Endothelial cell of umbilical vein (primary cell): ENCODE measurements at regions not wholly inside any gene's neighbourhood (a gene's known extent, or its start where the extent isn't known, plus 50 kb on each side); places are given as distances from the start of the nearest gene placed in this dataset.

Experiments
- BruUV-seq: library from RNA; stranded (reverse); fragments of 400-500 nt; replicated peaks from 2 replicates; lab custom pipeline; 2021; lab: Mats Ljungman, UMichigan
- CTCF ChIA-PET: fragments of 300-600, 350-600 bp; sonication (Branson Sonifier 250); formaldehyde crosslinking; loops from one replicate; lab custom pipeline; 2021; ENCODE audit warnings: antibody characterized with exemption, inconsistent platforms; lab: Charles Lee
- POLR2A ChIA-PET: fragments of 300-600, 350-600 bp; sonication (Branson Sonifier 250); formaldehyde crosslinking; loops from one replicate; lab custom pipeline; 2021; ENCODE audit warnings: antibody characterized with exemption, inconsistent platforms; lab: Charles Lee
- DNase-seq: peaks from one replicate; pipeline ENCODE4 v3.0.0-alpha.2; 2011; ENCODE audit warnings: low read depth, low spot score
- FAIRE-seq: peaks from 2 replicates; lab custom pipeline; 2011; peaks lifted over from hg19 to GRCh38; lab: Jason Lieb, UNC
- H2AFZ ChIP-seq: 2 replicates; pipeline ENCODE4 v1.6.0; 2012; ENCODE audit warnings: low read depth, low read length, control low read depth, inconsistent platforms
- H3K27ac ChIP-seq: 2 replicates; pipeline ENCODE4 v1.5.1; 2011; ENCODE audit warnings: low read depth, mild to moderate bottlenecking, control low read depth, low read length, moderate library complexity; ENCODE audit not compliant: insufficient read depth
- H3K27me3 ChIP-seq, 2 experiments: 2 replicates each; pipeline versions ENCODE4 v1.6.0 to v1.6.1; 2011; ENCODE audit warnings: low read length in 2 of 2, mixed read lengths in 1 of 2; ENCODE audit not compliant: control insufficient read depth in 2 of 2, insufficient read depth in 2 of 2
- H3K36me3 ChIP-seq, 2 experiments: 2 replicates in 1 of 2; 3 replicates in 1 of 2; pipeline ENCODE4 v1.5.1; 2011; ENCODE audit warnings: low read length in 2 of 2, mild to moderate bottlenecking in 1 of 2, moderate library complexity in 1 of 2; ENCODE audit not compliant: control insufficient read depth in 2 of 2, insufficient read depth in 2 of 2; ENCODE audit errors: extremely low read depth in 1 of 2
- H3K4me1 ChIP-seq: 3 replicates; pipeline ENCODE4 v1.5.1; 2011; ENCODE audit warnings: mild to moderate bottlenecking, low read length; ENCODE audit not compliant: control insufficient read depth, insufficient read depth; ENCODE audit errors: extremely low read depth
- H3K4me2 ChIP-seq: 2 replicates; pipeline ENCODE4 v1.6.1; 2011; ENCODE audit warnings: low read length, control low read depth, mixed read lengths; ENCODE audit not compliant: insufficient read depth
- H3K4me3 ChIP-seq, 3 experiments: fragments of 200-600 bp in 1 of 3; sonication (generic), shearing (Covaris generic) in 1 of 3; replicated peaks in 1 of 3; 2 replicates each; pipeline ENCODE4 v1.5.1; 2011 to 2016; ENCODE audit warnings: control low read depth in 3 of 3, low read length in 3 of 3, mild to moderate bottlenecking in 2 of 3, inconsistent platforms in 1 of 3, low read depth in 1 of 3, moderate library complexity in 1 of 3; ENCODE audit not compliant: insufficient read depth in 1 of 3
- H3K79me2 ChIP-seq: 2 replicates; pipeline ENCODE4 v1.6.0; 2012; ENCODE audit warnings: low read length, inconsistent platforms; ENCODE audit not compliant: control insufficient read depth, insufficient read depth
- H3K9ac ChIP-seq: replicated peaks from 2 replicates; pipeline ENCODE3; 2011; ENCODE audit warnings: low read length, control low read depth; ENCODE audit not compliant: insufficient read depth; ENCODE audit errors: extremely low read depth
- H3K9me1 ChIP-seq: replicated peaks from 3 replicates; pipeline ENCODE4 v1.6.0; 2011; ENCODE audit warnings: mild to moderate bottlenecking, low read length; ENCODE audit not compliant: control insufficient read depth, insufficient read depth; ENCODE audit errors: extremely low read depth
- H3K9me3 ChIP-seq: replicated peaks from 2 replicates; pipeline ENCODE4 v1.5.1; 2012; ENCODE audit warnings: low read length, inconsistent platforms; ENCODE audit not compliant: control insufficient read depth, insufficient read depth
- H4K20me1 ChIP-seq: replicated peaks from 2 replicates; pipeline ENCODE3; 2011; ENCODE audit warnings: mild to moderate bottlenecking, low read length; ENCODE audit not compliant: control insufficient read depth, insufficient read depth; ENCODE audit errors: extremely low read depth
- EZH2 ChIP-seq: IDR thresholded peaks from 2 replicates; pipeline ENCODE4 v1.6.1; 2012; ENCODE audit warnings: borderline replicate concordance, low read depth, mild to moderate bottlenecking, moderate library complexity, low read length, inconsistent platforms; ENCODE audit not compliant: severe bottlenecking
- GATA2 ChIP-seq: IDR thresholded peaks from 2 replicates; pipeline ENCODE4 v1.7.0; 2011; ENCODE audit warnings: low read depth, mild to moderate bottlenecking, moderate library complexity, mixed read lengths, low read length; ENCODE audit not compliant: insufficient read length, insufficient read depth
- MYC ChIP-seq: IDR thresholded peaks from one replicate; pipeline ENCODE4 v1.6.1; 2011; ENCODE audit warnings: mild to moderate bottlenecking, low read depth, low read length
- POLR2A ChIP-seq: IDR thresholded peaks from 2 replicates; pipeline ENCODE4 v1.6.1; 2012; ENCODE audit warnings: low read depth, mild to moderate bottlenecking, control low read depth, low read length
- POLR2AphosphoS5 ChIP-seq: IDR thresholded peaks from 2 replicates; pipeline ENCODE4 v1.6.1; 2012; ENCODE audit warnings: low read depth, mild to moderate bottlenecking, control low read depth, low read length, moderate library complexity; ENCODE audit not compliant: insufficient read depth
- dilution Hi-C: fragments of 300-500 bp; cut with MboI; formaldehyde crosslinking; loops from one replicate; pipeline ENCODE4 v1.15.0; 2019; ENCODE audit warnings: low sequenced_read_pairs; ENCODE audit not compliant: extremely low pct_ligation_motif_present
- intact Hi-C: fragments of 100-400 bp; cut with micrococcal nuclease; formaldehyde crosslinking; loops from one replicate; pipeline ENCODE4 v1.10.0; 2022
- TF ChIP-seq, protein P1 (sequence below): IDR thresholded peaks from 2 replicates; pipeline ENCODE4 v1.6.1; 2011; ENCODE audit not compliant: insufficient read depth, insufficient read length

DNA sequence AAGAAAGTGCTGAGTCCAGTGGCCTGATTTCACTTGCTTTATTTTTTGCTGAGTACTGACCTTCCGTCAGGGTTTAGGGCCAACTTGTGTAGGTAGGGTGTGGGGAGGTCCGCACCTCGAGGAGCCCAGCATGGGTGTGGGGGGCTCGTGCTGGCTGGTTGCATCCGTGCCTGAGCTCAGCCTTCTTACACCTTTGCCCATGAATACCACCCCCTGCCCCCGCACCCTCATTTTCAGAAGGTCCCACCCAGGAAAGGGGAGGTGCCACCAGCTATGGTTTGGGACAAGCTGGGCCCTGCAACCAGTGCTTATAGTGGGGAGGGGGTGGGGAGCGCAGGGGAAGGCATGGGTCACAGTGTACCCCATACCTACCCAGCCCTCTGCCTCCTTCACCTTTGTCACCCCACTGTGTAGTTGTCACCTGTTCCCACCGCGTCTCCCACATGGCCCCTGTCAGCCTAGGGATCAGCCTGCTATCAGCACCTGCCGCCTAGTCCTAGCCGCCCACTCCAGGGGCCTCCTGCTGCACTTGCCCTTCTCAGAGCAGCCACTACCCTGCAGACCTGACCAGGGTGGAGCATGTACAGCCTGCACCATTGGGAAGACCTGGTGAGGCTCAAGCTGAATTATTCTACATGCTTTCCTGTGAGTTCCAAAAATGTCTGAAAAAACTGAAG, 146.2 kb upstream of the RET start:
- Histone ChIP-seq H3K9ac (no peak overlapping the region), H3K4me1 (no peaks in the 10 kb centered on the region), H4K20me1 (no peaks in the 10 kb centered on the region), H3K4me3 (no peak overlapping the region), H3K36me3 (no peaks in the 10 kb centered on the region), H2AFZ (no peak overlapping the region), H3K9me3 (no peaks in the 10 kb centered on the region), H3K79me2 (no peaks in the 10 kb centered on the region), H3K4me2 (no peak overlapping the region), H3K9me1 (no peaks in the 10 kb centered on the region), H3K27me3 (peaks cover 6 to 9% of the 10 kb centered on the region in 2 experiments), H3K27ac (no peak overlapping the region)
- intact Hi-C loops: no loop called here
- POLR2A ChIA-PET: no interaction called here
- no peak for FAIRE-seq
- TF ChIP-seq, protein P1, sequence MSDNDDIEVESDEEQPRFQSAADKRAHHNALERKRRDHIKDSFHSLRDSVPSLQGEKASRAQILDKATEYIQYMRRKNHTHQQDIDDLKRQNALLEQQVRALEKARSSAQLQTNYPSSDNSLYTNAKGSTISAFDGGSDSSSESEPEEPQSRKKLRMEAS: no peak
- TF ChIP-seq POLR2AphosphoS5: no peak
- TF ChIP-seq POLR2A: no peak
- no peak for TF ChIP-seq MYC
- CTCF ChIA-PET: no interaction called here
- DNase-seq: no peak
- BruUV-seq: no TSS peak
- dilution Hi-C loops: no loop called here

DNA sequence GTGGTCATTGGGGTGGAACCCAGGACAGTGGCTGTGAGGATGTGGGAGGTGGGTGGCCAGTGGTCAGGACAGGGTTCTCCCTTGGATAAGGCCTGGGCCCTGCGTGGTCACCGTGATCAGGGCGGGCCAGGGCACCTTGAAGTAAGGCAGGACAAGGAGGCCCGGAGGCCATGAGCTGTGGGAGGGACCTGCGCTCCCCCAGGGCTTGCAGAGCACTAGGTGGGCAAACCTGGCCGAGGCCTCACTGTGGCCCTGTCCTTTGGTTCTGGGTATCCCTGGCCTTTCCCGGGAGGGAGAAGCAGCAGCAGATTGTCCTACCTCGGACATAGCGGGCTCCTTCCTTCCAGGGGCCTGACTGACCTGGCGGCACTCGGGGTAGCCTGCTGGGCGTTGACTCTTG, 144.8 kb upstream of the RET start:
- Histone ChIP-seq H3K9me3 (no peaks in the 10 kb centered on the region), H3K9ac (no peak overlapping the region), H3K36me3 (no peaks in the 10 kb centered on the region), H3K27me3 (peaks cover 6 to 9% of the 10 kb centered on the region in 2 experiments), H3K4me2 (no peak overlapping the region), H3K9me1 (no peaks in the 10 kb centered on the region), H4K20me1 (no peaks in the 10 kb centered on the region), H3K4me1 (no peaks in the 10 kb centered on the region), H3K27ac (no peak overlapping the region), H3K4me3 (no peak overlapping the region), H2AFZ (no peak overlapping the region), H3K79me2 (no peaks in the 10 kb centered on the region)
- intact Hi-C loops (no loop called here), dilution Hi-C loops (no loop called here)
- DNase-seq: no peak
- no peak for FAIRE-seq
- ChIA-PET CTCF (no interaction called here), POLR2A (no interaction called here)
- no TSS peak for BruUV-seq
- no peak for TF ChIP-seq EZH2
- no peak for TF ChIP-seq POLR2AphosphoS5
- no peak for TF ChIP-seq GATA2
